ENCODE measurements at regions not wholly inside any gene's neighbourhood (a gene's known extent, or its start where the extent isn't known, plus 50 kb on each side); places are given as distances from the start of the nearest gene placed in this dataset.
"Not testable (repeated sequence)": the region's sequence is repeated elsewhere in the genome, so short reads cannot be mapped to it uniquely, and the experiment has no call there.

DNA sequence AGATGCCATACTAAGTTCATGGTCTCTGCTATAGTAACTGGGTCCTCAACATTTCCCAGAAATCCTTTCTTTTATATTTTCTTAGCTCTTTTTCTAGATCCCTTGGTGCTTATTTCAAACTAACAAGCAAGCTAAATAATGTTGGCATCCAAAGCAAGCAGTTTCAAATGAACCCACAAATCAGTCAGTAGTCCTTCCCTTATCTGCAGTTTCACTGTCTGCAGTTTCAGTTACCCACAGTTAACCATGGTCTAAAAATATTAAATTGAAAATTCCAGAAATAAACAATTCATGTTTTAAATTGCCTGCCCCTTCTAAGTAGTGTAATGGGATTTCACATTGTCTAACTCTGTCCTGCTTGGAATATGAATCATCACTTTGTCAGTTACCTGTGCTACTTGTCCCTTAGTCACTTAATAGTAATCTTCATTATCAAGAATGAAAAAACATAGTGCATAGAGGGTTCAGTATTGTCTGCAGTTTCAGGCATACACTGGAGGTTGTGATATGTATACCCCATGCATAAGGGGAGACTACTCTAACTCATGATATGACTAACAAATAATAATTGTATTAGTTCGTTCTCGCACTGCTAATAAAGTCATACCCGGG lies 633.7 kb downstream of the MECOM start:
- DNase-seq (ENCODE audit: low read depth, low spot score): no peak

DNA sequence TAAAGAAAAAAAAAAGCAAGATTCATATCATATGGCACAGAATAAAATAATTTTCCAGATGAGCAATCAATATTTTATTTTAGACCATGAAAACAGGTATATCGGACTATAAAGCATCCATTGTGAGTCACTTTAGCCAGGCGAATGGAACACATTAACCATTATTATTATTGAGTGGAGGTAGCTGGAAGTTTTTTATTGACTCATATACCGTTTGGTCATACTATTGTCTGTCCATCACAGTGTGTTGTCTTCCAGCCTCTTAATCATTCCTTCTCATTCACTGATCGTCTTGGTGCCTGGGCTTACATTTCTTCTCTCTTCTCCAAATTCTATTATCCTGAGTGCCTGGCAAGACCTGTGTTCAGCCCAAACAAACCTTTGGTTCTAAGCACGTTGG lies 634.8 kb downstream of the MECOM start:
- no peak for DNase-seq (ENCODE audit: low read depth, low spot score)

DNA sequence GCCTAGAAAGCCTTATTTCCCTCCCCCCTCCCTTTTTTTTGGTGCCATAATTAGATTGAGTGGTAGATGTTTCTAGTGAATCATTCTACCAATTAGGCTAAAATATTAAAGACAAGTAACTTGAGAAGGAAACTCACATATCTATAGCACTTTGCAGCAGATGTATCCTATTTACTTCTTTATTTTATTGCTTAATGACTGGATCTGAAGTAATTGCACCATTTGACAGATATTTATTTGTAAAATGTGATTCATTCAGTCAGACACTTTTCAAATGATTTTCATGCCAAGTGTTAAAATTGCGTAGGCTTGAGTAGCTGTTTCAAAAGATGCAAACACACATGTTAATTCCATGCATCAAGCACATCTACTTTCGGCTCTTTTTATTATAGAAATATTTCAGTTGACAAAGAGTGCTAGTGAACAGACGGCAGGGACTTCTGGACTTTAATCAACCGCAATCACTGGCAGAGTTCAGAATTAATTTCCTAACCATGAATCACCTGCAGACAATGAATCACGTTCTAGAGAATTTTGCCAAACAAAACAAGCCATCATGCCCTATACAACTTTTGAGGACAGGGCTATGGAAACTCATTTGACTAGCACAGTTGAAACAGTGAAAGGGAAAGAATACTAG lies 636.8 kb downstream of the MECOM start:
- peak; percentile 79 for DNase-seq (ENCODE audit: low read depth, low spot score)

GRCh38 chr3:169022457-169022856 lies 641.1 kb downstream of the MECOM start:
- no peak for DNase-seq (ENCODE audit: low read depth, low spot score)

- DNase-seq (ENCODE audit: low read depth, low spot score): no peak
These were observed 643.1 kb downstream of the MECOM start for GRCh38 chr3:169020371-169020770.

DNA sequence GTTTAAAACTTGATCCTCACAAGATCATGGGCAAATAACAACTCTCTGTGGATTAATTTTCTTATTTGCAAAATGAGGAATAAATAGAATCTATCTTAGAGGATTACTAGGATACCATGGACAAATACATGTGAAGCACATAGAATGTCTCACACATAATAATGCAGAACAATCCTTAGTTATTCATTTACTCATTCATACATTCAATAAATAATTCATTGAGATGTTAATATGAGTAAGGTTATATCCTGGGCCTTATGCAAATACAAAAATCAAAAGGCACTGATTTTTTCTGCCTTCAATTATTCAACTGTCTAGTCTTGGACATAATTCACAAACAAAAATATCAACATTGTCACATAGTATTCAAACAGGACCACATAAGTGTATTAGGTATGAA lies 654.1 kb downstream of the MECOM start:
- no peak for DNase-seq (ENCODE audit: low read depth, low spot score)

DNA sequence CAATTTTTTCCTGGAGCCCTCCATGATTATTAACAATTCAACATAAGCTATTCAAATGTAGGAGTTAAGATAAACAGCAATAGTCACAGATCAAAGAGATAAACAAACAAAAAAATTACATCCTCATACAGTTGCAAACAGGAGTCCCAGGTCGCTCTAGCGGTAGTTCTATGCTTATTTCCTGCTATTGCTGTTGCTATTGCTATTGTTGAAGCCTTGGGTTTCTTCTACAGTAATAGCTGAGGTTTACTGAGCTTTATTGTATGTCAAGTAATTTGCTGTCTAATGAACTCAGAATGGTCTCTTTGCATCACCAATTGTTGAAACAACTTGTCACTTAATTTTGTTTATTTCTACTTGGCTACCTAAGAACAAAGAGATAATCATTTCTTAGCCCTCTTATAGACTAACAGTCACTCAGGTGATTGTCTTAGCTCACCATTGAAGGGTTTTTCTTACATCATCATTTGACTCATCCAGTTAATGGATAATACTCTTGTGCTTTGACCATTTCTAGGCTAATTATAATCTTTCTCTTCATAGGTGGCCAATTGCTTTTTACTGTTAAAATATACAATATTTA lies 654.6 kb downstream of the MECOM start:
- no peak for DNase-seq (ENCODE audit: low read depth, low spot score)

DNA sequence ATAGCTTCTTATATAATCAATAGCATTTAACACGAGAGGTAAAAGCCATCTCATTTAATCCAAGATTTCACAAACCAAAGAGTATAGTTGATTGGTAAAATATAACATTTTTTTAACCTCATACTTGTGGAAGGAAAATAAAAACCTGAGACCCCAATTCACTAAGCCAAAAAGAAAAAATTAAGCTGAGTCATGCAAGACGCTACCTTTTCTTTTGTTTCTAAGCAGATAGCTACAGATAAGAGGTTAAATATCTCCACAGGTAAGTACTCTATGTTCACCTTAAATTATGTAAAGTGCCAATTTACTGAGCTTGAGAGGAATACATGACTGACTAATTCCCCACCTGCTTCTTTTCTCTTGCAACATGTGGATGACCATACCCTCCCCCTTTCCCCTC lies 656.4 kb downstream of the MECOM start:
- DNase-seq (ENCODE audit: low read depth, low spot score): no peak

- DNase-seq (ENCODE audit: low read depth, low spot score): not testable (repeated sequence)
These were observed 657.1 kb downstream of the MECOM start for GRCh38 chr3:169006398-169006797.

- DNase-seq (ENCODE audit: low read depth, low spot score): no peak
These were observed 660.8 kb downstream of the MECOM start for GRCh38 chr3:169002689-169003088.

- DNase-seq (ENCODE audit: low read depth, low spot score): no peak
These were observed 664.7 kb downstream of the MECOM start for GRCh38 chr3:168998792-168999191.

DNA sequence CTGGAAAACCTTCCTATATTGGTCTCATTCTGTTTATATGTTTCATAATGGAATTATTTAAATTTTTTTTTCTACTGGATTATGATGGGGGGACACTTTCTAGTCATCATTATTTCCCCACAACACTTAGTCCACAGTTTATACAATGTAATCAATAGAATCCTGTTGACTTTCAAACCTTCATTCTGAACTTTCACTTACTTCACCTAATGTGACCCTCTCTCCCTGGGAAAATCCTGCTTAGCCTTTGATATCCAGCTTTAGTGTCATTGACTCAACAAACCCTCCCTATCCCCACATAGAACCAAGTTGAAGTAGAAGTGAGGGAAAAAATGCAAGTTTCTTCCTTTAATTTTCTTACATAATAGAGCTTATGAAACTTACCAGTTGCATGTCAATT lies 666.0 kb downstream of the MECOM start:
- no peak for DNase-seq (ENCODE audit: low read depth, low spot score)

DNA sequence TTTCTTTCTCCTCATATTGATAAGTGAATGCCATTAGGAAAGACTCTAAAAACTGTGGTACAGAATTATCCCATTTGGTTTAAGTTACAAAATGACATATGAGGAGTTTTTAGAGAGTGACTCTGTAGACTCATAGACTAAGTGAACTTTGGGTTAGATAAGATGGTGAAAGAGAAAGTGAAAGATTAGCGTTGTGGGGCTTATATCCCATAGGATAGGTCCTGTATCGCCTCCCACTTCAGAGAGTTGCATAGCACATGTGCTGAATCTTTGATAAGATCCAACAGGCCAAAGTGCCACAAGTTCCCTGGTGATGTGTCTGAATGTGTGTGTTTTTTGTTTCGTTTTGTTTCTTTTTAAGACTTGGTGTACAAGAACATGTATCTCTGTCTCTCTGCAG lies 666.9 kb downstream of the MECOM start:
- no peak for DNase-seq (ENCODE audit: low read depth, low spot score)

DNA sequence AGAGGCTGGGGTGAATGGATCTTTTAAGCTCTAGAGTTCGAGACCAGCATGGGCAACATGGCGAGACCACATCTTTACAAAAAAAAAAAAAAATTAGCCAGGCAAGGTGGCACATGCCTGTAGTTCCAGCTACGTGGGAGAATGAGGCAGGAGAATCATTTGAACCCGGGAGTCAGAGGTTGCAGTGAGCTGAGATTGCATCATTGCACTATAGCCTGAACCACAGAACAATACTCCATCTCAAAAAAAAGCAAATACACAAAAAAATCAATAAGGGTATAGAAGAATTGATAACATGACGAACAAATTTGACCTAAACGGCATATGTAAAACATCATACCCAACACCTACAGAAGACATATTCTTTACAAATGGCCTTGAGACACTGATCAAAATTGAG lies 668.4 kb downstream of the MECOM start:
- no peak for DNase-seq (ENCODE audit: low read depth, low spot score)

GRCh38 chr3:168991803-168992202 lies 671.7 kb downstream of the MECOM start:
- DNase-seq (ENCODE audit: low read depth, low spot score): no peak

DNA sequence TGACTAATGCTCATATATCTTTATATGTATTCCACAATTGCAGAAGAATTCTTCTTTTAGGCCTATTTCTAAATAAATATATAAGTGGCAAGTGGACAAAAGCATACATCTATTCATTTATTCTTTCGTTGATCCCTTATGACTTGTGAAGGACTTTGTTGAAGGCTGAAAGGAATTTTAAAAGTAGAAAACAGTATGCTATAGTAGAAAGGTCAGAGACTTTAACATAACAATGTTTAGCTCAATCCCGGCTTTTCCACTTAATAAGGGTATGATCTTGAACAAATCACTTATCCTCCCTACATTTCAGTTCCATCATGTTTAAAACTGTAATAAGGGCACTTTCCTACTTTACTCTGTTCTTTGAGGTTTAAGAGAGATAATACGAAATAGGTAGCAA lies 672.9 kb downstream of the MECOM start:
- DNase-seq (ENCODE audit: low read depth, low spot score): no peak

- no peak for DNase-seq (ENCODE audit: low read depth, low spot score)
These were observed 673.4 kb downstream of the MECOM start for GRCh38 chr3:168990134-168990533.

GRCh38 chr3:168989396-168989795 lies 674.1 kb downstream of the MECOM start:
- no peak for DNase-seq (ENCODE audit: low read depth, low spot score)

DNA sequence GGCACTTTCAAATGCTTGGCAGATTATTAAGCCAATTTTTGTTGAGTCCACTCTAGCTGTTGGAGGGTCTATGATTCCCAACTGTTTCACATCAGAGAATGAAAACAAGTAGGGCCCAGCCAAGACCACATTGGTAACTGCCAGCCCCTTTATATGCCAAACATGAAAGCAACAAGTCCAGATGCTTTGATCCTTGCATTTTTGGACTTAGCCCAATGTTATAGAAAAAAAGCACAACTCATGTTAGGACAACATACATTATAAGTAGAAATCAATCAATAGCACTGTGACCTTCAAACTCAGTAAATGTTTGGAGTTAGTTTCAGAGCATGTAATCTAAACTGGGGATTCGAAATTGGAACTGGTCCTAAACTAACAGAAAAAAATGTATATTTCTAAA lies 674.7 kb downstream of the MECOM start:
- DNase-seq (ENCODE audit: low read depth, low spot score): no peak

DNA sequence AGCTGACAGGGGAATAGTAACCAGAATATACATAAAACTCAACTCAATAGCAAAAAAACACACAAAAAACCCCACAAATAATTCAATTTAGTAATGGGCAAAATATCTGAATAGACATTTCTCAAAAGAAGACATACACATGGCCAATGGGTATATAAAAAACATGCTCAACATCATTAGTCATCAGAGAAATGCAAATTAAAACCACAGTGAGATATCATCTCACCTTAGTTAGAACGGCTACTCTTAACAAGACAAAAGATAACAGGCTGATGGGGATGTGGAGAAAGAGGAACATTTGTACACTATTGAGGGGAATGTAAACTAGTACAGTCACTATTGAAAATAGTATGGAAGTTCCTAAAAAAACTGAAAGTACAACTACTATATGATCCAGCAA lies 678.6 kb downstream of the MECOM start:
- DNase-seq (ENCODE audit: low read depth, low spot score): no peak

- no peak for DNase-seq (ENCODE audit: low read depth, low spot score)
These were observed 680.5 kb downstream of the MECOM start for GRCh38 chr3:168983046-168983445.

GRCh38 chr3:168981396-168981795 lies 682.1 kb downstream of the MECOM start:
- no peak for DNase-seq (ENCODE audit: low read depth, low spot score)

GRCh38 chr3:168977716-168978374 lies 685.7 kb downstream of the MECOM start:
- DNase-seq (ENCODE audit: low read depth, low spot score): peak; percentile 85

Data from pulmonary artery endothelial cell (primary cell).